ENCODE measurements at regions not wholly inside any gene's neighbourhood (a gene's known extent, or its start where the extent isn't known, plus 50 kb on each side); places are given as distances from the start of the nearest gene placed in this dataset.

- no peak for DNase-seq
These were observed 65.8 kb upstream of the CFAP20DC start for GRCh38 chr3:59115364-59116232.

- no peak for DNase-seq
These were observed 58.3 kb upstream of the CFAP20DC start for GRCh38 chr3:59107856-59108815.

- no peak for DNase-seq
These were observed 56.3 kb upstream of the CFAP20DC start for GRCh38 chr3:59106085-59106648.

GRCh38 chr3:59103552-59103951 lies 53.7 kb upstream of the CFAP20DC start:
- no peak for DNase-seq

- no peak for DNase-seq
These were observed 51.5 kb upstream of the CFAP20DC start for GRCh38 chr3:59101231-59101736.

Data from DMS79 (cell line).